ENCODE measurements at regions not wholly inside any gene's neighbourhood (a gene's known extent, or its start where the extent isn't known, plus 50 kb on each side); places are given as distances from the start of the nearest gene placed in this dataset.

- DNase-seq (ENCODE audit: extremely low spot score, unreplicated experiment) = peak; percentile 63
- Mint-ChIP-seq H3K4me1 (ENCODE audit: unreplicated experiment) (peaks cover 20% of the 10 kb centered on the region), H3K27me3 (ENCODE audit: unreplicated experiment) (peaks cover 29% of the 10 kb centered on the region), H3K27ac (ENCODE audit: unreplicated experiment) (no peak overlapping the region), H3K4me3 (ENCODE audit: unreplicated experiment) (no peak overlapping the region), H3K36me3 (ENCODE audit: unreplicated experiment) (peaks cover 7% of the 10 kb centered on the region), H3K9me3 (ENCODE audit: unreplicated experiment) (peaks cover 17% of the 10 kb centered on the region)
- no peak for TF ChIP-seq CTCF (IDR thresholded peaks at IDR 0.05)
Observed at GRCh38 chr6:168145747-168146596, 67.0 kb upstream of the FRMD1 start.

- H3K4me3 Mint-ChIP-seq (ENCODE audit: unreplicated experiment) = no peak overlapping the region
- TF ChIP-seq CTCF (IDR thresholded peaks at IDR 0.05) = no peak
- peaks cover 2% of the 10 kb centered on the region for H3K4me1 Mint-ChIP-seq (ENCODE audit: unreplicated experiment)
- peak; percentile 65 for DNase-seq (ENCODE audit: extremely low spot score, unreplicated experiment)
- H3K9me3 Mint-ChIP-seq (ENCODE audit: unreplicated experiment) = peaks cover 5% of the 10 kb centered on the region
- no peak overlapping the region for H3K27ac Mint-ChIP-seq (ENCODE audit: unreplicated experiment)
- peaks cover 3% of the 10 kb centered on the region for H3K36me3 Mint-ChIP-seq (ENCODE audit: unreplicated experiment)
- H3K27me3 Mint-ChIP-seq (ENCODE audit: unreplicated experiment) = peaks cover 24% of the 10 kb centered on the region
Observed at GRCh38 chr6:168139121-168139520, 60.1 kb upstream of the FRMD1 start.

DNA sequence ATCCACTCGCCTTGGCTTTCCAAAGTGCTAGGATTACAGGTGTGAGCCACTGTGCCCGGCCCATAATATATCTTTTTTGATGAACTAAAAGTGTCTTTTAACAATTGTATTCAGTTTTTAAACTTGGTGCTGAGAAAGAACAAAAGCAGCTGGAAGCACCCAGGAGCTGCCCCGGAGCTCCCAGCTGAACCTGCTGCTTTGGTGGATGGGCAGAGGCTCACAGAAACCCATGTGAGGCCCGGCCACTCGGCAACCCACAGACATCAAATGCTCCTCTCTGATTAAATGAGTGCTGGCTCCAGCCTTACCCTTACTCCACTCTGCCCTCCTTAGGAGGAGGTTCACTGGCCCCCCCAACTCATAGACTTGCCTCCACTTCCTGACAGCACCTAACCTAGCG, 59.4 kb upstream of the FRMD1 start:
- Mint-ChIP-seq H3K27ac (ENCODE audit: unreplicated experiment) (no peak overlapping the region), H3K4me3 (ENCODE audit: unreplicated experiment) (no peak overlapping the region), H3K9me3 (ENCODE audit: unreplicated experiment) (no peaks in the 10 kb centered on the region), H3K27me3 (ENCODE audit: unreplicated experiment) (peaks cover 18% of the 10 kb centered on the region), H3K36me3 (ENCODE audit: unreplicated experiment) (no peaks in the 10 kb centered on the region), H3K4me1 (ENCODE audit: unreplicated experiment) (peaks cover 6% of the 10 kb centered on the region)
- no peak for TF ChIP-seq CTCF (IDR thresholded peaks at IDR 0.05)
- DNase-seq (ENCODE audit: extremely low spot score, unreplicated experiment) = peak; percentile 38

DNA sequence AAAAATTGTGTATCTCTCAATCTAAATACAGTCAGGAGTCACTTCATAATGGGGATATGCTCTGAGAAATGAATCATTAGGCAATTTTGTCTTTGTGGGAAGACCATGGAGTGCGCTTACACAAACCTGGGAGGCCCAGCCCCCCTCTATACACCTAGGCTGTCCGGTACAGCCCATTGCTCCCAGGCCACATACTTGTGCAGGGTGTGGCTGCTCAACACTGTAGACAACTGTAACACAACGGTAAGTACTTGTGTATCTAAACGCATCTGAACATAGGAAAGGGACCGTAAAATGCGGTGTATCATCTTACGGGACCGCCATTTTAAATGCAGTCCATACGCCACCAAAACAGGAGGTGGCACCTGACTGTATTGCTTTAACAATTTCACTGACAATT, 58.0 kb upstream of the FRMD1 start:
- H3K27me3 Mint-ChIP-seq (ENCODE audit: unreplicated experiment) = peaks cover 4% of the 10 kb centered on the region
- DNase-seq (ENCODE audit: extremely low spot score, unreplicated experiment) = peak; percentile 48
- no peaks in the 10 kb centered on the region for H3K36me3 Mint-ChIP-seq (ENCODE audit: unreplicated experiment)
- no peak overlapping the region for H3K4me3 Mint-ChIP-seq (ENCODE audit: unreplicated experiment)
- no peak for TF ChIP-seq CTCF (IDR thresholded peaks at IDR 0.05)
- H3K4me1 Mint-ChIP-seq (ENCODE audit: unreplicated experiment) = peaks cover 18% of the 10 kb centered on the region
- H3K27ac Mint-ChIP-seq (ENCODE audit: unreplicated experiment) = no peak overlapping the region
- no peaks in the 10 kb centered on the region for H3K9me3 Mint-ChIP-seq (ENCODE audit: unreplicated experiment)

DNA sequence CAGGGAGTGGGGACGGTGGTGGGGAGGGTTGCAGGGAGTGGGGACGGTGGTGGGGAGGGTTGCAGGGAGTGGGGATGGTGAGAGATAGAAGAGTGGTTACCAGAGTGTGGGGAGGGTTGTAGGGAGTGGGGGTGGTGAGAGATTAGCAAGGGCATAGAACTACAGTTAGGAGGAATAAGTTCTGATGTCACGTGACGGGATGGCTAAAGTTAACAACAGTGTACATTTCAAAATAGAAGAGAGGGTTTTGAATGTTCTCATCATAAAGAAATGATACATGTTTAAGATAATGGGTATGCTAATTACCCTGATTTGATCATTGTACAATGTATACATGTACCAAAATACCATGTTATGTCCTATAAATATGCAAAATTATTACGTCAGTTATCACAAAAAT, 57.6 kb upstream of the FRMD1 start:
- Mint-ChIP-seq H3K27ac (ENCODE audit: unreplicated experiment) (no peak overlapping the region), H3K36me3 (ENCODE audit: unreplicated experiment) (no peaks in the 10 kb centered on the region), H3K9me3 (ENCODE audit: unreplicated experiment) (no peaks in the 10 kb centered on the region), H3K4me1 (ENCODE audit: unreplicated experiment) (peaks cover 19% of the 10 kb centered on the region), H3K27me3 (ENCODE audit: unreplicated experiment) (peaks cover under 1% of the 10 kb centered on the region), H3K4me3 (ENCODE audit: unreplicated experiment) (no peak overlapping the region)
- no peak for DNase-seq (ENCODE audit: extremely low spot score, unreplicated experiment)
- no peak for TF ChIP-seq CTCF (IDR thresholded peaks at IDR 0.05)
